Mesenchymal stem cell (in vitro differentiated cells and primary cell): ENCODE measurements at regions not wholly inside any gene's neighbourhood (a gene's known extent, or its start where the extent isn't known, plus 50 kb on each side); places are given as distances from the start of the nearest gene placed in this dataset.

Experiments used
- DNase-seq: peaks from one replicate; pipeline ENCODE4 v3.0.0-alpha.2; 2013
- H2AFZ ChIP-seq: one replicate; pipeline ENCODE4 v1.6.1; 2013; ENCODE audit warnings: low read depth, mild to moderate bottlenecking, control low read depth, inconsistent platforms, low read length, moderate library complexity
- H2AK5ac ChIP-seq: 2 replicates; pipeline ENCODE4 v1.6.1; 2013; ENCODE audit warnings: low read length, moderate library complexity, mild to moderate bottlenecking, inconsistent platforms; ENCODE audit not compliant: severe bottlenecking
- H2BK120ac ChIP-seq: one replicate; pipeline ENCODE4 v1.6.1; 2013; ENCODE audit warnings: low read depth, mild to moderate bottlenecking, inconsistent platforms, low read length, moderate library complexity
- H2BK12ac ChIP-seq, 2 experiments: one replicate each; pipeline ENCODE4 v1.6.1; 2013; ENCODE audit warnings: inconsistent platforms in 2 of 2, low read length in 2 of 2, mild to moderate bottlenecking in 2 of 2, moderate library complexity in 2 of 2, control low read depth in 1 of 2
- H2BK15ac ChIP-seq: one replicate; pipeline ENCODE4 v1.6.1; 2013; ENCODE audit warnings: mild to moderate bottlenecking, low read depth, inconsistent platforms; ENCODE audit not compliant: poor library complexity, severe bottlenecking
- H2BK5ac ChIP-seq: 2 replicates; pipeline ENCODE4 v1.6.1; 2013; ENCODE audit warnings: low read depth, mild to moderate bottlenecking, low read length, control low read depth, inconsistent platforms; ENCODE audit not compliant: poor library complexity, severe bottlenecking
- H3K14ac ChIP-seq, 2 experiments: one replicate each; pipeline ENCODE4 v1.6.1; 2013; ENCODE audit warnings: inconsistent platforms in 2 of 2, low read length in 2 of 2, control low read depth in 1 of 2, mild to moderate bottlenecking in 1 of 2, moderate library complexity in 1 of 2
- H3K18ac ChIP-seq, 2 experiments: one replicate each; pipeline ENCODE4 v1.6.1; 2013; ENCODE audit warnings: inconsistent platforms in 2 of 2, low read length in 2 of 2, control low read depth in 1 of 2, low read depth in 1 of 2, mild to moderate bottlenecking in 1 of 2
- H3K23ac ChIP-seq, 2 experiments: one replicate each; pipeline ENCODE4 v1.6.1; 2013; ENCODE audit warnings: inconsistent platforms in 2 of 2, low read length in 2 of 2, mild to moderate bottlenecking in 2 of 2, moderate library complexity in 2 of 2, control low read depth in 1 of 2
- H3K27ac ChIP-seq: 2 replicates; pipeline ENCODE4 v1.5.1; 2013; ENCODE audit warnings: mild to moderate bottlenecking, moderate library complexity, low read length, control low read depth, inconsistent platforms; ENCODE audit not compliant: poor library complexity, severe bottlenecking
- H3K27me3 ChIP-seq, 2 experiments: 2 replicates each; pipeline versions ENCODE4 v1.6.1 to v1.7.0; 2013; ENCODE audit warnings: low read length in 2 of 2, mild to moderate bottlenecking in 2 of 2, moderate library complexity in 2 of 2, control low read depth in 1 of 2, inconsistent platforms in 1 of 2; ENCODE audit not compliant: control insufficient read depth in 1 of 2, insufficient read depth in 1 of 2
- H3K36me3 ChIP-seq, 2 experiments: 2 replicates each; pipeline versions ENCODE4 v1.6.1 to v1.7.0; 2013; ENCODE audit warnings: low read length in 2 of 2, control low read depth in 1 of 2, inconsistent platforms in 1 of 2, low read depth in 1 of 2, mild to moderate bottlenecking in 1 of 2; ENCODE audit not compliant: insufficient read depth in 2 of 2, control insufficient read depth in 1 of 2
- H3K4ac ChIP-seq, 2 experiments: one replicate each; pipeline ENCODE4 v1.6.1; 2013; ENCODE audit warnings: inconsistent platforms in 2 of 2, low read length in 2 of 2, mild to moderate bottlenecking in 2 of 2, moderate library complexity in 2 of 2, control low read depth in 1 of 2, low read depth in 1 of 2
- H3K4me1 ChIP-seq: 2 replicates; pipeline ENCODE4 v1.6.1; 2013; ENCODE audit warnings: low read depth, low read length, control low read depth; ENCODE audit not compliant: control insufficient read depth, insufficient read depth
- H3K4me2 ChIP-seq: 2 replicates; pipeline ENCODE4 v1.6.1; 2013; ENCODE audit warnings: low read length, mild to moderate bottlenecking, inconsistent platforms; ENCODE audit not compliant: poor library complexity, severe bottlenecking
- H3K4me3 ChIP-seq, 2 experiments: 2 replicates each; pipeline versions ENCODE4 v1.5.1 to v1.7.0; 2013; ENCODE audit warnings: low read length in 2 of 2, mild to moderate bottlenecking in 2 of 2, control low read depth in 1 of 2, low read depth in 1 of 2; ENCODE audit not compliant: insufficient read depth in 1 of 2
- H3K79me1 ChIP-seq: replicated peaks from 2 replicates; pipeline ENCODE4 v1.6.1; 2013; ENCODE audit warnings: mild to moderate bottlenecking, control low read depth, low read length, inconsistent platforms; ENCODE audit not compliant: poor library complexity, severe bottlenecking
- H3K9ac ChIP-seq: 2 replicates; pipeline ENCODE4 v1.7.0; 2013; ENCODE audit warnings: mild to moderate bottlenecking, low read length, moderate library complexity
- H3K9me3 ChIP-seq: 2 replicates; pipeline ENCODE4 v1.7.0; 2013; ENCODE audit warnings: mild to moderate bottlenecking, low read length; ENCODE audit not compliant: control insufficient read depth
- H4K8ac ChIP-seq: one replicate; pipeline ENCODE4 v1.6.1; 2013; ENCODE audit warnings: inconsistent platforms, mild to moderate bottlenecking, low read length, moderate library complexity
- H4K91ac ChIP-seq: one replicate; pipeline ENCODE4 v1.6.1; 2013; ENCODE audit warnings: mild to moderate bottlenecking, low read length, inconsistent platforms
- WGBS: methylation state at CpG from one replicate; pipeline ENCODE4 v1.1.7; 2013; ENCODE audit warnings: mixed read lengths; 5-methylcytosine and 5-hydroxymethylcytosine counted together

DNA sequence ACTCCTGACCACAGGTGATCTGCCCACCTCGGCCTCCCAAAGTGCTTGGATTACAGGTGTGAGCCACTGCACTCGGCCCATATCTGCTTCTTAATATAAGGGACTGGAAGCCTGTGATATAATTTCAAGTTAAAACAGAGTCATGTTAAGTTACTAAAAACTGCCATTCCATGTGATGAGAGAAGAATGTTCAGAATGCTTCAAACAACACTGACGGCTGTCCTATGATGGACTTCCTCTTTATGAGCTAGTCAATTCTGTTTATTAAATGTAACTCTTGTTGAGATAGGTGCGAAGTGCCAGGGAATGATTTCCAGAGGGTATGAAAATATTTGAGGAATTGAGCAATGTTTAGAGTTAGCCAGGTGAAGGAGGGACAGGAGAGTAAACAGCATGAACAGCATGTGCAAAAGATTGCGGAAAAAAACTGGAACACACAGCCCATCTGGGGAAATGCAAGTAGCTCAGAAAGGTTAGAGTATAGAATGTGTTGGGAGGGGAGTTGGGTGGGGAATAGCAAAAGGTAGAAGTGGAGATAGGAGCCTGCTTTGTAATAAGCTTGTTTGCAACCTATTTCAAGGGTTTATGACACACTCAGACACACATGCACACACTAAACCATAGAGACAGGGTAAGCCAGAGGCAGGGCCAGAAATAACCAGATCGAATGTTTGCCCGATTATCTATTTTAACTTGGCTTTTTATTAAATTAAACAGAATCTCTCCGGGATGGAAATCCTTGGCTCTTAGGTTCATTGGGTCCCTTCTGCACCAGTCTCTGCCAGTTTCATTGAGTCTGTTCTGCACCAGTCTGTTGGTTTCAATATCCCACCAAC is 135.6 kb upstream of the COX10 start:
- no peaks in the 10 kb centered on the region for H3K27me3 ChIP-seq
- H4K91ac ChIP-seq, result no peak overlapping the region
- H3K18ac ChIP-seq, result no peak overlapping the region
- no peak overlapping the region for H3K27ac ChIP-seq
- no peak overlapping the region for H2BK12ac ChIP-seq
- peaks cover under 1% of the 10 kb centered on the region for H3K9me3 ChIP-seq
- H2AK5ac ChIP-seq, result no peak overlapping the region
- H3K4ac ChIP-seq, result no peak overlapping the region
- DNase-seq, result no peak
- H3K4me3 ChIP-seq, result no peak overlapping the region
- H4K8ac ChIP-seq, result no peak overlapping the region
- H3K9ac ChIP-seq, result no peak overlapping the region
- no peaks in the 10 kb centered on the region for H3K36me3 ChIP-seq
- no peaks in the 10 kb centered on the region for H3K4me1 ChIP-seq
- H2BK15ac ChIP-seq, result no peak overlapping the region
- H2BK5ac ChIP-seq, result no peak overlapping the region
- 86% methylated on average over 8 of the region's 8 CpGs for WGBS
- no peak overlapping the region for H3K14ac ChIP-seq
- no peak overlapping the region for H3K4me2 ChIP-seq
- no peak overlapping the region for H2BK120ac ChIP-seq
- no peak overlapping the region for H2AFZ ChIP-seq
- no peak overlapping the region for H3K23ac ChIP-seq
- no peaks in the 10 kb centered on the region for H3K79me1 ChIP-seq

- H4K8ac ChIP-seq, result no peak overlapping the region
- H3K4ac ChIP-seq, result no peak overlapping the region
- DNase-seq, result no peak
- H3K4me1 ChIP-seq, result no peaks in the 10 kb centered on the region
- no peak overlapping the region for H2BK15ac ChIP-seq
- peaks cover 21% of the 10 kb centered on the region for H3K9me3 ChIP-seq
- H2BK5ac ChIP-seq, result no peak overlapping the region
- 9% methylated on average over 1 of the region's 1 CpG for WGBS
- no peak overlapping the region for H2AK5ac ChIP-seq
- H3K9ac ChIP-seq, result no peak overlapping the region
- H2BK120ac ChIP-seq, result no peak overlapping the region
- H3K27me3 ChIP-seq, result no peaks in the 10 kb centered on the region
- no peak overlapping the region for H3K14ac ChIP-seq
- no peaks in the 10 kb centered on the region for H3K36me3 ChIP-seq
- no peak overlapping the region for H3K23ac ChIP-seq
- H2AFZ ChIP-seq, result no peak overlapping the region
- no peak overlapping the region for H3K4me2 ChIP-seq
- H3K18ac ChIP-seq, result no peak overlapping the region
- no peaks in the 10 kb centered on the region for H3K79me1 ChIP-seq
- no peak overlapping the region for H2BK12ac ChIP-seq
- no peak overlapping the region for H4K91ac ChIP-seq
- no peak overlapping the region for H3K4me3 ChIP-seq
- no peak overlapping the region for H3K27ac ChIP-seq
Observed at GRCh38 chr17:13939222-13939621, 130.1 kb upstream of the COX10 start.

- WGBS, result 88% methylated on average over 2 of the region's 3 CpGs
- Histone ChIP-seq H4K91ac (no peak overlapping the region), H2BK15ac (no peak overlapping the region), H2BK12ac (no peak overlapping the region), H3K23ac (no peak overlapping the region), H3K4me2 (no peak overlapping the region), H3K14ac (no peak overlapping the region), H2BK5ac (no peak overlapping the region), H3K4me3 (no peak overlapping the region), H2AK5ac (no peak overlapping the region), H3K4ac (no peak overlapping the region), H3K27ac (no peak overlapping the region), H3K79me1 (no peaks in the 10 kb centered on the region), H3K36me3 (no peaks in the 10 kb centered on the region), H2AFZ (no peak overlapping the region), H2BK120ac (no peak overlapping the region), H4K8ac (no peak overlapping the region), H3K4me1 (no peaks in the 10 kb centered on the region), H3K18ac (no peak overlapping the region), H3K9me3 (peaks cover 21% of the 10 kb centered on the region), H3K27me3 (no peaks in the 10 kb centered on the region), H3K9ac (no peak overlapping the region)
- peak; percentile 5 for DNase-seq
Observed at GRCh38 chr17:13940858-13941665, 128.2 kb upstream of the COX10 start.

DNA sequence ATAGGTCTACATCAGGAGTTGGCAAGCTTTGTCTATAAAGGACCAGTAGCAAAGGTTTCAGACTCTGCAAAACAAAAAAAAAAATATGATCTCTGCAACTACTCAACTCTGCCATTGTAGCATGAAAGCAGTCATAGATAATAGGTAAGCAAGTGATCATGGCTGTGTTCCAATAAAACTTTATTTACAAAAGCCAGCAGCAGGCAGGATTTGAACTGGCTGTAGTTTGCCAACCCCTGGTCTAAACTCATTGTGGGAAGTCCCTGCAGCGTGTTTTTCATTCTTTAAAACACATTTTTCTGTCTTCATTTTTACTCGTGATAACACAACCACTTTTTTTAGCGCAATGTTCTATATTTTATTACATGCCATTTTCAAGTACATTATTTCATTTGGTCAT is 127.5 kb upstream of the COX10 start:
- WGBS, result 78% methylated on average over 3 of the region's 3 CpGs
- Histone ChIP-seq H4K8ac (no peak overlapping the region), H3K14ac (no peak overlapping the region), H3K36me3 (no peaks in the 10 kb centered on the region), H3K4me2 (no peak overlapping the region), H3K27me3 (no peaks in the 10 kb centered on the region), H3K4ac (no peak overlapping the region), H3K4me1 (no peaks in the 10 kb centered on the region), H3K9ac (no peak overlapping the region), H2BK5ac (no peak overlapping the region), H3K23ac (no peak overlapping the region), H3K27ac (no peak overlapping the region), H3K9me3 (peaks cover 21% of the 10 kb centered on the region), H3K18ac (no peak overlapping the region), H4K91ac (no peak overlapping the region), H2BK120ac (no peak overlapping the region), H3K4me3 (no peak overlapping the region), H2BK12ac (no peak overlapping the region), H3K79me1 (no peaks in the 10 kb centered on the region), H2AK5ac (no peak overlapping the region), H2AFZ (no peak overlapping the region), H2BK15ac (no peak overlapping the region)
- DNase-seq, result no peak
